Progenitor cell of endocrine pancreas (in vitro differentiated cells): ENCODE measurements at regions not wholly inside any gene's neighbourhood (a gene's known extent, or its start where the extent isn't known, plus 50 kb on each side); places are given as distances from the start of the nearest gene placed in this dataset.

ENCODE experiments used
- DNase-seq: peaks from one replicate; pipeline ENCODE4 v3.0.0; 2021; ENCODE audit warnings: low spot score; ENCODE audit not compliant: unreplicated experiment
- H3K27ac Mint-ChIP-seq: 2 replicates; pipeline ENCODE4 v1.8.0; 2021; ENCODE audit warnings: mild to moderate bottlenecking, moderate library complexity, mixed read lengths
- H3K27me3 Mint-ChIP-seq: 2 replicates; pipeline ENCODE4 v1.8.0; 2021; ENCODE audit warnings: mixed read lengths
- H3K36me3 Mint-ChIP-seq: 2 replicates; pipeline ENCODE4 v1.8.0; 2022; ENCODE audit warnings: mixed read lengths; ENCODE audit not compliant: insufficient read depth
- H3K4me1 Mint-ChIP-seq: 2 replicates; pipeline ENCODE4 v1.8.0; 2021; ENCODE audit warnings: low read depth, mixed read lengths
- H3K4me3 Mint-ChIP-seq: 2 replicates; pipeline ENCODE4 v1.8.0; 2021; ENCODE audit warnings: low read depth, mild to moderate bottlenecking, moderate library complexity, mixed read lengths
- H3K9me3 Mint-ChIP-seq: 2 replicates; pipeline ENCODE4 v1.8.0; 2021; ENCODE audit warnings: low read depth, mixed read lengths
- CTCF ChIP-seq: fragments of 200-600 bp; sonication (generic); IDR thresholded peaks from one replicate; pipeline ENCODE4 v1.5.0; 2021; ENCODE audit warnings: antibody characterized with exemption, mild to moderate bottlenecking; ENCODE audit not compliant: unreplicated experiment

GRCh38 chr20:16940701-16941100, 192.5 kb downstream of the OTOR start:
- no peaks in the 10 kb centered on the region for H3K36me3 Mint-ChIP-seq
- no peak overlapping the region for H3K4me3 Mint-ChIP-seq
- H3K4me1 Mint-ChIP-seq, result peaks cover 6% of the 10 kb centered on the region
- H3K27me3 Mint-ChIP-seq, result peaks cover 13% of the 10 kb centered on the region
- no peak overlapping the region for H3K27ac Mint-ChIP-seq
- TF ChIP-seq CTCF, result no peak
- no peak for DNase-seq
- peaks cover 4% of the 10 kb centered on the region for H3K9me3 Mint-ChIP-seq

- Mint-ChIP-seq H3K27me3 (peaks cover 13% of the 10 kb centered on the region), H3K4me1 (peaks cover 6% of the 10 kb centered on the region), H3K9me3 (no peaks in the 10 kb centered on the region), H3K4me3 (no peak overlapping the region), H3K27ac (no peak overlapping the region), H3K36me3 (no peaks in the 10 kb centered on the region)
- no peak for TF ChIP-seq CTCF
- no peak for DNase-seq
Observed at GRCh38 chr20:16942051-16942450, 193.9 kb downstream of the OTOR start.

- no peak overlapping the region for H3K4me3 Mint-ChIP-seq
- H3K4me1 Mint-ChIP-seq, result peaks cover 6% of the 10 kb centered on the region
- no peaks in the 10 kb centered on the region for H3K36me3 Mint-ChIP-seq
- H3K27me3 Mint-ChIP-seq, result peaks cover 13% of the 10 kb centered on the region
- TF ChIP-seq CTCF, result no peak
- DNase-seq, result no peak
- H3K27ac Mint-ChIP-seq, result no peak overlapping the region
- no peaks in the 10 kb centered on the region for H3K9me3 Mint-ChIP-seq
Observed at GRCh38 chr20:16942756-16943155, 194.6 kb downstream of the OTOR start.

GRCh38 chr20:16944745-16945144, 196.6 kb downstream of the OTOR start:
- no peak for DNase-seq
- Mint-ChIP-seq H3K9me3 (peaks cover under 1% of the 10 kb centered on the region), H3K27ac (no peak overlapping the region), H3K4me1 (peaks cover 6% of the 10 kb centered on the region), H3K27me3 (peaks cover 17% of the 10 kb centered on the region), H3K36me3 (no peaks in the 10 kb centered on the region), H3K4me3 (no peak overlapping the region)
- TF ChIP-seq CTCF, result no peak

- TF ChIP-seq CTCF, result no peak
- H3K27me3 Mint-ChIP-seq, result peaks cover 12% of the 10 kb centered on the region
- no peak for DNase-seq
- H3K27ac Mint-ChIP-seq, result no peak overlapping the region
- H3K4me3 Mint-ChIP-seq, result no peak overlapping the region
- H3K9me3 Mint-ChIP-seq, result peaks cover 6% of the 10 kb centered on the region
- H3K36me3 Mint-ChIP-seq, result no peaks in the 10 kb centered on the region
- H3K4me1 Mint-ChIP-seq, result peaks cover 6% of the 10 kb centered on the region
Observed at GRCh38 chr20:16945619-16946018, 197.5 kb downstream of the OTOR start.
